ENCODE measurements at regions not wholly inside any gene's neighbourhood (a gene's known extent, or its start where the extent isn't known, plus 50 kb on each side); places are given as distances from the start of the nearest gene placed in this dataset.

GRCh38 chr7:42756841-42757240 is 155.0 kb downstream of the C7orf25 start:
- no peak for DNase-seq

GRCh38 chr7:42753811-42754363 is 158.0 kb downstream of the C7orf25 start:
- no peak for DNase-seq

GRCh38 chr7:42753367-42753766 is 158.5 kb downstream of the C7orf25 start:
- DNase-seq = no peak

DNA sequence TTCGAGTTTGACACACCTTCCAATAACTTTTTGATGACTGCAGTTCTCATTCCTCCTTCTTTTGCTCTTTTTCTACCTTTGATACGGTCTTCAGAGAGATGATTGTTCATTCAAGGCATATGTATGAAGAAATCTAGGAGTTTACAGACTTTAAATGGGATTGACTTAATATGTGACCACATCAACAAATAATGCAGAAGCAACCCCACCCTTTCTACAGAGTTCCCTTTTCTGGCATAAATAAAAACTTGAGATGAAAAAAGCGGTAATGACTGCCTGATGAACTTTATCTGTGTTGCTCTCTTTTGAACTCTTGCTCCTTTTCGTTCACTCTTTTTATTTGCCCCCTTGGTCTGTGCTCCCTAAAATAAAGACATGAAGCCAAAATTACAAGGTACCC is 161.7 kb downstream of the C7orf25 start:
- no peak for DNase-seq

DNA sequence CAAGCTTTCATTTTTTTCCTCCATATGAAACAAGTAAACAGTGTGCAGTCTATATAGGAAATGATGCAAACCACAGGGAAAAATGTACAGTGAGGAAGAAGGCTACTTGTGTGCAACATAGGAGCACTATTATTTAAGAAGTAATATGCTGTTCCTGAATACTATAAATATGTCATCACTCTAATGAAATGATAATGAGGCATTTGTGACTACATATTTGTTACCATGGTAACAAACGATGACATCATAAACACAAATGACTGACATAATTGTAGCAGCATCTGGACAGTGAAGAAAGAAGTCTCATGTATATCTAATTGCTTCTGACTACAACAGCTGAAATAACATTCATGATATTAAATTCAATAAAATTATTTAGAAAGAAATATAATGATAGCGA is 164.8 kb downstream of the C7orf25 start:
- no peak for DNase-seq

- no peak for DNase-seq
Observed at GRCh38 chr7:42746214-42746613, 165.7 kb downstream of the C7orf25 start.

GRCh38 chr7:42745357-42746059 is 166.4 kb downstream of the C7orf25 start:
- DNase-seq = no peak

DNA sequence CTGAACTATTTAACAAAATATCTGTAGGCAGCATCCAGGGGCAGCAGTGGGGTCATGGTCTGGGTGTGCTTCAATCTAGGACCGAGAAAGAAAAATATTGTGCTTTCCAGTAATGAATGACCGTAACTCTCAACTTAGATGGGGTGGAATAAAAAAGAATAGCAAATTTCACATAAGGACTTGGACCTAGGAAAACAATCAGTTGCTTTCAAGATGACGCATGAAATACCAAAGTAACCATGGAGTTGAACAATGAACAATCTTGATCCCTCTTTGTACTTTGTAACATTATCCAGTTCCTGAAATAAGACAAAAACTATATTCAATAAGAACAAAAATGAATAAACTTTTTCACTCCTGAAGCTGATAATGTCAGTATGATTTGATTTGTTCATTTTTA is 167.1 kb downstream of the C7orf25 start:
- DNase-seq = no peak

- no peak for DNase-seq
Observed at GRCh38 chr7:42743077-42743858, 168.6 kb downstream of the C7orf25 start.

DNA sequence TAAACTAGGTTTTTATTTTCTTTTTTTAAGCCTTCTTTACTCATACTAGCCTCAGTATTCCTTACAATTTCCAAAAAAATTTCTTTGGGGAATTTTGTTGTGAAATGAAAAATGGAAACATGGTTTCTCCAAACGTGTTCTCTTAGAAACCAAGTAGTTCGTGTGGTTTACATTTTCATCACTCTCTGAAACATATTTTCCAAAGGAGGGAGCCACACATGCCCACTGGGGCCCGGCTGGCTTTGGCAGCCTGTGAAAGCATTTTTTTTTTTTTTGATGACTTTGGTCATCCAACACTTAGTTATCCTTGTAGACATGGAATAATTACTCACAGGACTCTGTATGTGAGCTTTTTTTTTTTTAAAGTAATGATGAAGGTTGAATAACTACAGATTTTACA is 169.6 kb downstream of the C7orf25 start:
- no peak for DNase-seq

- no peak for DNase-seq
Observed at GRCh38 chr7:42740408-42740807, 171.5 kb downstream of the C7orf25 start.

GRCh38 chr7:42739638-42740037 is 172.2 kb downstream of the C7orf25 start:
- no peak for DNase-seq

DNA sequence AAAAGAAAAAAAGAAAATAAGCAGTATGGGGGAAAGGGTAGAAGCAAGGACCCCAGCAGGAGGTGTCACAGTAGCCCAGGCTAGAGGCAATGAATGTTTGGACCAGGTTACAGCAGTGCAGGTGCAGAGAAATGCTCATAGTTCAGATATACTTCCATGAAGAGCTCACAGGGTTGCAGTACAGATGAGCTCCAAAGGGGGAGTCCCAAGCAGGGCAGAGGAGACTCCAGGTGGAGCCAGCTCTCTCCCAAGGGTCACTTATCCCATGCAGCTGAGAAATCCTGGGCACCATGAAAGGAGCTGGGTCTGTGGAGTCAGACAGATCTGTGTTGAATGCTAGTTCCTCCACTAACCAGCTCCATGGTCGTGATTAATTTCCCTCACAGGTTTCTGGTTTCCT is 174.9 kb downstream of the C7orf25 start:
- DNase-seq = no peak

DNA sequence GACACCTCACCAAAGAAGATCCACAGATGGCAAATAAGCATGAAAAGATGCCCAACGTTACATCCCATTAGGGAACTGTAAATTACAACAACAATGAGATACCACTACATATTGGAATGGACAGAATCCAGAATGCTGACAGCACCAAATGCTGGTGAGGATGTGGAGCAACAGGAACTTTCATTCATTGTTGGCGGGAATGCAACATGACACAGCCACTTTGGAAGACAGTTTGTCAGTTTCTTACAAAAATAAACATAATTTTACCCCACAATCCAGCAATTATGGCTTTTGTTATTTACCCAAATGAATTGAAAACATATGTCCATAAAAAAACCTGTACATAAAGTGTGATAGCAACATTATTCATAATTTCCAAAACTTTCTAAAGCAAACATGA is 176.8 kb downstream of the C7orf25 start:
- DNase-seq = no peak

- no peak for DNase-seq
Observed at GRCh38 chr7:42734568-42734967, 177.3 kb downstream of the C7orf25 start.

- no peak for DNase-seq
Observed at GRCh38 chr7:42733040-42733439, 178.8 kb downstream of the C7orf25 start.

DNA sequence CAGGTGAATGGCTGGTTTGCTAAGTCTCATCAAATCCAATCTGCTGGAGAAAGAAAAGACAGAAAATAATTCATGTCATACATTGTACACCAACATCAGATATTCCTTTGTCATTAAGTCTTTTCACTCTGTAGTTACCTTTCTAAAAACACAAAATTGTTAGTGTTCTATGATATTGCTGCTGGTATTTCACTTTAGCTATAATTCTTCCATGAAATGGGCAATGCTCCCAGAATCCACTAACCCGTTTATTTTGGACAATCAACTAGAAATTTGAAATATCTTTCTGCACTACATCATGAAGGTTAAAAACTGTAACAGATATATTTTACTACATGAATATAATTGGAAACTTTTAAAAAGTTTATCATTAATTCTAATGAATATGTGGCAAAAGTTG is 181.3 kb downstream of the C7orf25 start:
- no peak for DNase-seq

DNA sequence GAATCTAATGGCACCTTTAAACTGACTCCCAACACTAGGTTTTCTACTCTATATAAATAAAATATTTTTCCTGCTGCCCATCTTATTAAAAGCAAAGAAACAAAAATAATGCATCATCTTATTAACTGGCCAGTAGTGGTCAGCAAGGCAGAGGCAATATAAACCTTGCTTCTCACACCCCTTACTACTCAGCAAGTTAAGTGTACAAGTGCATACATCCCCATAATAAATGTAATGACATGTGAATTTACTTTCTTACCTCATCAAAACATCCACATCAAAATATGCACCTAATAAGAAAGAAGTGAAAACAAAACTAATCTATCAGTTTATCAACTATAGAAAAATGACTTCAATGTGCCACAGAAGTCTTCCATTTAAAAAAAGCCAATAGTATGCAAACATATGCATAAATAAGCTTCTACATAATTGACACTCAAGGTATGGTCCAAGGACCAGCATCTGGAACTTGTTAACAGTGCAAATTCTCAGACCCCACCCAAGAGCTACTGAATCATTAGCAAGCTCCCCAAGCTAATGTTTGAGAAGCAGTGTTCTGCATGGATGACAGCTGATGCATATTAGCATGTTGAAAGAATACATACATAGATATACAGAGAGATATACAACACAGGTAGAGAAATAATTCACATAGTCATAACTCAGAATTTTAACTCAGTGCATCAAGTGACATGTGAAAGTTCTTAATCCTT is 182.7 kb downstream of the C7orf25 start:
- DNase-seq = no peak

DNA sequence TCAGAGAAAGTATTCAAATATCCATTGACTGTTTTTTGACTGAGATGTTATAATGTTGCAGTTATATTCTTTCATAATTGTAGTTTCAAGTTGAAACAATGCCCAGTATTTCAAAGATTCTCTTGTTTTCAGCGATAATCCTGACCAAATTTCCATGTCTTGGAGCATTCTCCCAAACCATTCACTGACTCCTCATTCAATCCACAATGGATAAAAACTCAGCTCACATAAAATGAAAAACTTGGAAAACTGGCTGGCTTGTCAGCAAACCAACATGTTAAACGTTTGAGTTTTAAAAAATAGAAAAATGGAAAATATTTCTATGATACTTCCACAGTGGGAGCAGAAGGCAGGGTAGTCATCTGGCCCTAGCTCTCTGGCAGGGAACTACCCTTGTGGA is 184.4 kb downstream of the C7orf25 start:
- DNase-seq = no peak

DNA sequence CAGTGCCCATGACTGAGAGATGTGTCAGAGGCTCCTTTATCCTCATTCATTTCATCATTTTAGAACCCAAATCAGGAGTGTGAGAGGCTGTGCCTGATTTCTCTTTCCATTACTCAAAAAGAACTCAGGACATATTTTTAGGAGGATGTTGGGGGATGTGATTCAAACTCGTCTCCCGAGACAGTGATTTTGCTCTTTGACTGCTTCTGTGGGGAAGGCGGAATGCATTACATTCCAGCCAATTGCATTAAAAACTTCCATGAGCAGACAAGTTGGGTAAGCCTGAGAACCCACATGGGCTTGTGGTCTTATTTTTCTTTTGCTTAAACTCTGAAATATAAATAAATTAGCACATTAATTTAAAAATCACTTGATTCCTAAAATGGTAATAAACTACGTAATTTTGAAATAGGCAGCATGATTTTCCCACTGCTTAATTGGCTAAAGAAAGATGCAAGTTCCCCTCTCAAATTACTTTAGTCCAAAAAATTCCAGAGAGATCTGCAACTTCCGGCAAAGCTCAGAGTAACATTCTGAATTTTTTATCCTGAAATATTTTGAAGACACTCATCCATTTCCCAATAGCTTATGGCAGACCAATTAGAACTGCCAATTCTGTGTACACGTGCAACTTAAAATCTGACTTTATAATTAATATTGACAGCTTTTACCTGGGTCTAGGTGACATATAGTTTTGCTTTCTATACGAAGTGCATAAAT is 185.6 kb downstream of the C7orf25 start:
- DNase-seq = no peak

GRCh38 chr7:42722716-42723115 is 189.2 kb downstream of the C7orf25 start:
- no peak for DNase-seq

- no peak for DNase-seq
Observed at GRCh38 chr7:42722198-42722597, 189.7 kb downstream of the C7orf25 start.

Measured in 8988T (cell line).